Activated CD8-positive, alpha-beta T cell treated with anti-CD3 and anti-CD28 coated beads, Interleukin-2, amount 10 ng/mL, durations not matched to agents 7 days and 5 days (primary cell): ENCODE measurements at regions not wholly inside any gene's neighbourhood (a gene's known extent, or its start where the extent isn't known, plus 50 kb on each side); places are given as distances from the start of the nearest gene placed in this dataset.

Source experiments
- ATAC-seq: fragments of 150-1000 bp; cut with Tn5 transposase; one replicate; pipeline ENCODE4 v1.10.0; 2021; ENCODE audit warnings: moderate library complexity
- CTCF ChIA-PET: fragments of 350-600 bp; sonication (Branson Sonifier 250); formaldehyde crosslinking; loops from one replicate; lab custom pipeline; 2021; ENCODE audit warnings: antibody characterized with exemption; lab: Charles Lee
- POLR2A ChIA-PET: fragments of 350-600 bp; sonication (Branson Sonifier 250); formaldehyde crosslinking; loops from one replicate; lab custom pipeline; 2021; ENCODE audit warnings: antibody characterized with exemption; lab: Charles Lee
- DNase-seq: peaks from one replicate; pipeline ENCODE4 v3.0.0-alpha.2; 2020
- H3K27ac Mint-ChIP-seq: one replicate; pipeline ENCODE4 v1.8.0; 2021; ENCODE audit warnings: mild to moderate bottlenecking, mixed read lengths
- H3K27me3 Mint-ChIP-seq: one replicate; pipeline ENCODE4 v1.8.0; 2021; ENCODE audit warnings: low read depth, mixed read lengths
- H3K36me3 Mint-ChIP-seq: one replicate; pipeline ENCODE4 v1.8.0; 2021; ENCODE audit warnings: low read depth, mixed read lengths
- H3K4me1 Mint-ChIP-seq: one replicate; pipeline ENCODE4 v1.8.0; 2021; ENCODE audit warnings: low read depth, mixed read lengths
- H3K4me3 Mint-ChIP-seq: one replicate; pipeline ENCODE4 v1.8.0; 2021; ENCODE audit warnings: mild to moderate bottlenecking, mixed read lengths
- H3K9me3 Mint-ChIP-seq: one replicate; pipeline ENCODE4 v1.8.0; 2022; ENCODE audit warnings: mixed read lengths; ENCODE audit not compliant: insufficient read depth

GRCh38 chr13:78247362-78247761, 328.7 kb upstream of the EDNRB start:
- H3K36me3 Mint-ChIP-seq = no peaks in the 10 kb centered on the region
- peaks cover 3% of the 10 kb centered on the region for H3K27me3 Mint-ChIP-seq
- ChIA-PET CTCF (no interaction called here), POLR2A (no interaction called here)
- DNase-seq (no peak), ATAC-seq (no peak)
- no peaks in the 10 kb centered on the region for H3K9me3 Mint-ChIP-seq
- H3K27ac Mint-ChIP-seq = no peak overlapping the region
- no peak overlapping the region for H3K4me3 Mint-ChIP-seq
- no peaks in the 10 kb centered on the region for H3K4me1 Mint-ChIP-seq

DNA sequence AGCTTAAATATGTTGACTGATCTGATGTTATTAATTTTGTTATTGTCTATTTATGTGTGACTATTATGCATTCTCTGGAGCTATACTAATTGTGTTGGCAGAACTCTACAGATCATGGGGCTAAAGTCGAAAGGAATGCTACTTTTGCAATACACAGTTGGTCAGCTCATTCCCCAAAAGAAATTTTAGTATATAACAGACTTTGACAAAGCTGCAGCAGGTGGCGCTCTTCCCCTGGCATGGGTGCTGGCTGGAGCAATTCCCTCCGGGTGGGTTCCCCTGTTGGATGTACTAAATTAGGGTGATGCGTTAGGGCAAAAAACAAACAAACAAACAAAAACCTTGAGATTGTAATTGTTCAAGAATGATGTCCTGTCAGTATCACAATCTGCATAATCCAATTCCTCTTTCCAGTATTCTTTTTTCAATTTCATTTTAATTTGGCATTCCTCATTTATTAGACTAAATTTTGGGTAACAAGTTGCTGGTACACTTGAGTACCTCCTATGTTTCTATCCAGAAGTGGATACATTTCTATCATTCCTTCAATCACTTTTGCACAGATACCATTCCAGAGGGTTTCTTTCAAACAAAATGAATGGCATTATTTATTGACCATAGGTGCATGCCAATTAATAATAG, 322.8 kb upstream of the EDNRB start:
- H3K9me3 Mint-ChIP-seq = no peaks in the 10 kb centered on the region
- POLR2A ChIA-PET = no interaction called here

GRCh38 chr13:78239714-78240113, 321.1 kb upstream of the EDNRB start:
- H3K4me1 Mint-ChIP-seq = no peaks in the 10 kb centered on the region
- POLR2A ChIA-PET = no interaction called here
- H3K36me3 Mint-ChIP-seq = no peaks in the 10 kb centered on the region
- no peaks in the 10 kb centered on the region for H3K27me3 Mint-ChIP-seq
- H3K9me3 Mint-ChIP-seq = no peaks in the 10 kb centered on the region
- CTCF ChIA-PET = interaction anchor here (1.1 to 3.0 kb wide), 2 partner anchors 99 to 739 kb away, joined by 3 to 21 read pairs; no protein-coding TSS in a partner anchor
- no peak for DNase-seq
- no peak overlapping the region for H3K4me3 Mint-ChIP-seq
- ATAC-seq = no peak
- H3K27ac Mint-ChIP-seq = no peak overlapping the region

More for the DNA sequence above, 322.8 kb upstream of the EDNRB start:
- ATAC-seq (no peak), DNase-seq (peak; percentile 34)
- H3K36me3 Mint-ChIP-seq = no peaks in the 10 kb centered on the region
- H3K4me1 Mint-ChIP-seq = no peaks in the 10 kb centered on the region
- CTCF ChIA-PET = interaction anchor here (0.7 to 3.0 kb wide), 12 partner anchors 9 to 737 kb away, joined by 3 to 21 read pairs (median 5); no protein-coding TSS in a partner anchor
- no peaks in the 10 kb centered on the region for H3K27me3 Mint-ChIP-seq
- H3K27ac Mint-ChIP-seq = no peak overlapping the region
- no peak overlapping the region for H3K4me3 Mint-ChIP-seq

GRCh38 chr13:78238911-78239310, 320.3 kb upstream of the EDNRB start:
- no peak overlapping the region for H3K27ac Mint-ChIP-seq
- ATAC-seq = no peak
- no peak overlapping the region for H3K4me3 Mint-ChIP-seq
- no peaks in the 10 kb centered on the region for H3K9me3 Mint-ChIP-seq
- ChIA-PET POLR2A (no interaction called here), CTCF (no interaction called here)
- DNase-seq = no peak
- no peaks in the 10 kb centered on the region for H3K4me1 Mint-ChIP-seq
- no peaks in the 10 kb centered on the region for H3K27me3 Mint-ChIP-seq
- no peaks in the 10 kb centered on the region for H3K36me3 Mint-ChIP-seq

- no peak for ATAC-seq
- Mint-ChIP-seq H3K9me3 (no peaks in the 10 kb centered on the region), H3K27ac (no peak overlapping the region), H3K36me3 (no peaks in the 10 kb centered on the region), H3K4me1 (no peaks in the 10 kb centered on the region), H3K4me3 (no peak overlapping the region), H3K27me3 (no peaks in the 10 kb centered on the region)
- POLR2A ChIA-PET = no interaction called here
- CTCF ChIA-PET = no interaction called here
- no peak for DNase-seq
Measured at GRCh38 chr13:78228940-78229339, 310.3 kb upstream of the EDNRB start.

- ATAC-seq (no peak), DNase-seq (no peak)
- H3K36me3 Mint-ChIP-seq = no peaks in the 10 kb centered on the region
- CTCF ChIA-PET = no interaction called here
- H3K9me3 Mint-ChIP-seq = no peaks in the 10 kb centered on the region
- H3K27me3 Mint-ChIP-seq = no peaks in the 10 kb centered on the region
- H3K4me1 Mint-ChIP-seq = no peaks in the 10 kb centered on the region
- H3K27ac Mint-ChIP-seq = no peak overlapping the region
- POLR2A ChIA-PET = no interaction called here
- H3K4me3 Mint-ChIP-seq = no peak overlapping the region
Measured at GRCh38 chr13:78228211-78228610, 309.6 kb upstream of the EDNRB start.

DNA sequence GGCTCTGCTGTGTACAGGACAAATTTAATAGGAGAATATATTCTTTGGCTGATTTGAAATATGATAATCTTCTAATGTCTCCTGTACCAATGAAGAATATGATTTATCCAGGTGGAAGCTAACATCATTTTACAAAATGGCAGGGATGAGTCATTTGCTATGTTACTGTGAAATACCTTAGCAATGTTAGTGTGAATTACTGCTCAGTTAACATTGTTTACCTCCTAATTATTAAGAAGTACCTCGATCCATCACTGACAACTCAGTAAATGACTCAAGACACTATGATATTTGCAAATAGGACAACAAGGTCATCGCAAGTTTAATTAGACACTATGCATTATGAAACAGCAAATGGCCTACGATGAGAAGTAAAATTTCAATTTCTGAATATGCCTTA, 309.1 kb upstream of the EDNRB start:
- H3K4me3 Mint-ChIP-seq = no peak overlapping the region
- no peak overlapping the region for H3K27ac Mint-ChIP-seq
- DNase-seq = no peak
- no peaks in the 10 kb centered on the region for H3K36me3 Mint-ChIP-seq
- no peaks in the 10 kb centered on the region for H3K9me3 Mint-ChIP-seq
- ChIA-PET POLR2A (no interaction called here), CTCF (no interaction called here)
- H3K27me3 Mint-ChIP-seq = no peaks in the 10 kb centered on the region
- ATAC-seq = no peak
- H3K4me1 Mint-ChIP-seq = no peaks in the 10 kb centered on the region

GRCh38 chr13:78215458-78216108, 297.0 kb upstream of the EDNRB start:
- H3K36me3 Mint-ChIP-seq = no peaks in the 10 kb centered on the region
- ChIA-PET CTCF (no interaction called here), POLR2A (no interaction called here)
- no peak overlapping the region for H3K27ac Mint-ChIP-seq
- H3K4me1 Mint-ChIP-seq = no peaks in the 10 kb centered on the region
- H3K4me3 Mint-ChIP-seq = no peak overlapping the region
- no peak for ATAC-seq
- no peak for DNase-seq
- no peaks in the 10 kb centered on the region for H3K27me3 Mint-ChIP-seq
- no peaks in the 10 kb centered on the region for H3K9me3 Mint-ChIP-seq

DNA sequence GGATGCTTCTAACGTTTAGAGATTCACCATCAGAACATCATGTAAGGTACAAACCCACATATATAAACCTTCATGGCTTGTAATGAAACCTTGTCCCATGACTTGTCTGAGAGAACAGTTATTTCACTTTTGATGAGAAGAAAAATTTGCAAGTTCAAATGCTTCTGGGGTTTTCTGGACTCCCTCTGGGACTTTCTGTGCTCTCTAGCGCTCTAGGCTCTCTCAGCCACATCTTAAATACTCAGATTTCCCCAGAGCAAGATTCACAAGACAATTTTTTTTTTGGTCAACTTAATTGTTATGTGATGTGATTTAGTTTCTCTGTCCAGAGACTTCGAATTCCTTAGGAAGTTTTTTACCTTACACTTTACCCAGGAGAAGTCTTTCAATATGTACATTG, 282.8 kb upstream of the EDNRB start:
- CTCF ChIA-PET = no interaction called here
- Mint-ChIP-seq H3K27me3 (no peaks in the 10 kb centered on the region), H3K9me3 (no peaks in the 10 kb centered on the region)

GRCh38 chr13:78198821-78199220, 280.2 kb upstream of the EDNRB start:
- Mint-ChIP-seq H3K4me3 (no peak overlapping the region), H3K4me1 (no peaks in the 10 kb centered on the region), H3K9me3 (no peaks in the 10 kb centered on the region), H3K27ac (no peak overlapping the region), H3K27me3 (no peaks in the 10 kb centered on the region), H3K36me3 (no peaks in the 10 kb centered on the region)
- ATAC-seq (no peak), DNase-seq (no peak)
- ChIA-PET CTCF (no interaction called here), POLR2A (no interaction called here)

More for the DNA sequence above, 282.8 kb upstream of the EDNRB start:
- no peak overlapping the region for H3K27ac Mint-ChIP-seq
- no peak for DNase-seq
- POLR2A ChIA-PET = no interaction called here
- ATAC-seq = no peak
- H3K4me1 Mint-ChIP-seq = no peaks in the 10 kb centered on the region
- H3K36me3 Mint-ChIP-seq = no peaks in the 10 kb centered on the region
- H3K4me3 Mint-ChIP-seq = no peak overlapping the region

GRCh38 chr13:78198419-78198818, 279.8 kb upstream of the EDNRB start:
- DNase-seq (no peak), ATAC-seq (no peak)
- Mint-ChIP-seq H3K4me3 (no peak overlapping the region), H3K36me3 (no peaks in the 10 kb centered on the region), H3K27ac (no peak overlapping the region), H3K27me3 (no peaks in the 10 kb centered on the region), H3K4me1 (no peaks in the 10 kb centered on the region), H3K9me3 (no peaks in the 10 kb centered on the region)
- ChIA-PET POLR2A (no interaction called here), CTCF (no interaction called here)

DNA sequence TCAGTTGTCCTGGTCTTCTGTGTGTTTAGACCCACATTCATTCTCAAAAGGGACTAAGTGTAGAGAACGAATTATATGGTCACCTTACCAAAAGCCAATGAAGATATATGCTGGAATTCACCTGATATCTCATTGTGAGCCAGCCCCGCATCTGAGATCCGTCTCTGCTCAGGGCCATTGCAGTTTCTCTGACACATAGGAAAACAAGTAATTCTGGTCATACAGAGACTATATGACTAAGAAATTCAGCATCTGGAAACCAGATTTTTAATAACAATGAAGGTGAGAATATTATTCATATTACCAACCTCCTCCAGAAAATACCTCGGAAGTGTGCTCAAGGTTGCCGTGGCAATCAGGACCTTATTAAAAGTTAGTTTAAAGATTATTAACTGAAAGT, 278.6 kb upstream of the EDNRB start:
- no peak for ATAC-seq
- Mint-ChIP-seq H3K27ac (no peak overlapping the region), H3K36me3 (no peaks in the 10 kb centered on the region), H3K9me3 (no peaks in the 10 kb centered on the region), H3K4me1 (no peaks in the 10 kb centered on the region), H3K4me3 (no peak overlapping the region), H3K27me3 (no peaks in the 10 kb centered on the region)
- CTCF ChIA-PET = no interaction called here
- POLR2A ChIA-PET = no interaction called here
- DNase-seq = no peak
